HS-5 (cell line): ENCODE measurements at regions not wholly inside any gene's neighbourhood (a gene's known extent, or its start where the extent isn't known, plus 50 kb on each side); places are given as distances from the start of the nearest gene placed in this dataset.

Source experiments
- DNase-seq: peaks from one replicate; pipeline ENCODE4 v3.0.0-alpha.2; 2012; ENCODE audit warnings: low read depth

GRCh38 chr1:238001818-238002217, 111.1 kb upstream of the ZP4 start:
- DNase-seq = no peak

DNA sequence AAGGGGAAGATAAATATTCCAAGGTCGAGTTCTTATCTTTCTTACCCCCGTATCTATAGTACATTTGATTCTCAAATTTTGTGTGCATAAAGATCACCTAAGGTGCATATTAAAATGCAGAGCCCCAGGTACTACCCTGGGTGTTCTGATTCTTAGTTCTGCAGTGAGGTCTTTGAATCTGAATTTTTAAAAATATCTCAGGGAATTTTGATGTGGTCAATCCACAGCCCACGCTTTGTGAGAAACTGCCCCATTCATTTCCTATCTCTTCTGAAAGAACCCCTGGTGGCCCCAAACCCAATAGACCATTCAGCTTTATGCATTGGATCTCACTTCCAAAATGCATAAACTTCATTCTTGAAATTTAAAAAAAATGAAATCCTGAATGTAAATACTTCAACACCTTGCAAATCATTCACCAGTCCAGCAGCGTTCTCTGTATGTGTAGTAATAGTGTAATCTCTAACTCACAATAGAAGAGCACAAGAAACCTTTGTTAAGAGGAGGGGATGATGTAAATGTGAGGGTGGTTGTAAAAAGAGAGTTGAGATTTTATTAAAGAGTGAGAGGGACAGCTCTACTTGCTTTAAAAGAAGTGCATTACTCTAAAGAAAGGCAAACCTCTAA, 108.8 kb upstream of the ZP4 start:
- no peak for DNase-seq

- no peak for DNase-seq
Measured at GRCh38 chr1:237998581-237998980, 107.9 kb upstream of the ZP4 start.

DNA sequence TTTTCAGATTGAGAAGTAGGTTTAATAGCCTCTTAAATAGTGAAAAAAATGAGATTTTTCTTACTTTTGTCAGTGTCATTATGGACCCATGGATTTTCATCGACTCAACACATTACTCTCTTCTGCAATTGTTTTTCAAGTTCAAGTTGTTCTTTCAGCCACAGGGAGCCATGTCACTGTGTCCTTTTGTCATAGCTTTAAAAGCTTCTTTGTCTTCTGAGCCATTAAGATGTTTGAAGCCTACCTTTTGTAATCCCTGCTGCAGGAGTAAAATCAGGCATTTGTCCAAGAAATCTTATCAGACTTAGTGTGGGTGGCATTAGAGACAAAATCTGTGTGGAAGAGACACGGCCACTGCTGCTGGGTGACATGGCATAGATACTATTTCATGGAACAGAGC, 92.8 kb upstream of the ZP4 start:
- DNase-seq = no peak

DNA sequence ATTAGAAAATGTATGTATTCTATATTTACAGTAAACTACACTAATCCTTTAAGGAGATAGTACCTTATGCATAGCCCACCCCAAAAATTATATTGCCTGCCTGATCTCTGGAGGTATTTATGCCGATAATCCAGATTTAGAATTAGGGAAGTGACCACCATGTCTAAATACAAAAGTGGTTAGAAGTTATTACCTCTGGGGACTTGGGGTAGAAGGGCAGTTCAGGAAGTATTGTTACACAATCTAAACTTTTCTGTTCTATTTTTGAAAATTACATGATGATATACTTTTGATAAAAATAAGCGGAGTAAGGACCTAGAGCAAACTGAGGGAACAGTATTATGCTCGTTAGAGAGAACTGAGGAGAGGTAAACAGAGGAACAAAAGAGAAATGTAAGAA, 90.5 kb upstream of the ZP4 start:
- DNase-seq = no peak

- no peak for DNase-seq
Measured at GRCh38 chr1:237976331-237976730, 85.6 kb upstream of the ZP4 start.

DNA sequence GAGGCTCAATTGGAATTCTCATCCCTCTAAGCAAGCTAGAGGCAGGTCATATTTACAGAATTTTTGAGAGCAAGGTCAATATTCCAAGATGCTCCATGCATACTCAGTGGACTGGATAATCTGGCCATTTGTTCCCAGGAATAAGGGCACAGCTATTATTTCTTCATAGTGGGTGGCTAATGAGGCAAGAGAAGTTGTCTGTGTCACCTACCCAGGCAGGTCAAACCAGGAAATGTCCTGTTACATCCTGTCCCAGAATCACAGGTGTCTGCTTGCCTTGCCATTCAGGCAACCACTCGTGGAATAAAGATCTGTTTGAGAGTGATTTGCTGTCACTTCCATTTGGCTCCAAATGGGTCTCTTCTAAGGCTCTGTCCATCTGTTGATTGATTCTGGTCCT, 85.2 kb upstream of the ZP4 start:
- DNase-seq = no peak

DNA sequence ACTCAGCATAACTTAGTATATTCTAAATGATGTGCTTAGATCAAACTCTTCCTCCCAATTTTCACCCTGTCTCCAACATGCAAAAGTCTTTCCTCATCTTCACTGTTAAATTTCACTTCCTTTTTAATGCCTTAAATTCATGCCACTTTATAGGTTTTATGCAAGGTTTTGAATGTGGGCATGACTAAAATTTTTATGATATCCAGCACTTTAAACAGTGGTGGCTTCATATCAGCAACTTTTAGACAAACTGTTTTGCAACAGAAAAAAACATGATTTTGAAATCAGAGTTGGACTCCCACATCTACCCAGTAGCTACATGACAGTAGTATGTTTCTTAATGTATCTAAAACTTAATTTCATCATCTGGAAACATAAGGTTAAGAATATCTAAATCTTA, 84.7 kb upstream of the ZP4 start:
- DNase-seq = no peak

- DNase-seq = no peak
Measured at GRCh38 chr1:237972186-237972585, 81.5 kb upstream of the ZP4 start.

- DNase-seq = no peak
Measured at GRCh38 chr1:237962985-237963384, 72.3 kb upstream of the ZP4 start.

DNA sequence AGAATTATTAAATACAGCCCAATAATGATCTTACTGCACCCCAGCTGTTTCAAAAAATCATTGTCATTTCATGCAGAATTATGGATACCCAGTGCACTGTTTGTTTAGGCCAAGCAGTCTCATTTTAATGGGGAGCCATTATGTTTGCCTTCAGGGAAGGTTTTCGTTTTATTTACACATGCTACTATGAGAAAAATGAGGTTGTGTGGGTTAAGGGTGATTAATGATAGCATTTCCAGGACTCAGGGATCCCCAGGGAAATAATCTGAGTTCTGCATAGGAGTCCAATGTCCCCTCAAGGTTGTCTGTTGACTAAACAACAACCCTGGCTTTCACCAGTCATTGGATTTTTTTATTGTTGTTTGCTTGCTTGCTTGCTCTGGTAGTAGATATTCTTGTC, 71.0 kb upstream of the ZP4 start:
- DNase-seq = no peak

DNA sequence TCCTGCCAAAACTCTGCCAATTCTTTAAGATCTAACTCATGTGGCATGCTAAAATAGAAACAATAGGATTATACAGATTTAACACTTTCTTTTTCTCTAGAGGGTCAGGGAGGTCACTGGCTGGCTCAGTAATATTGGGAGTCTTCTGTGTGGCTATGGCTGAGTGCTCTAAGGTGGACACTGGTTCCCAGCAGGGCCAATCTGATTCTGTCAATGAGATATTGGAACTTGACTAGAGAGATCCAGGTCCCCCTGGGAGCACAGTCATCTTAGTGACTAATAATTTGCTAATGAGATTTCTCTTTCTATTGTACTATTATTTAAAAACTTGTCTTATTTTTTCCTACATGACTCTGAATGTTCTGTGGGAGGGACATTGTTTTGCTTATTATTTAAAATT, 69.1 kb upstream of the ZP4 start:
- no peak for DNase-seq

DNA sequence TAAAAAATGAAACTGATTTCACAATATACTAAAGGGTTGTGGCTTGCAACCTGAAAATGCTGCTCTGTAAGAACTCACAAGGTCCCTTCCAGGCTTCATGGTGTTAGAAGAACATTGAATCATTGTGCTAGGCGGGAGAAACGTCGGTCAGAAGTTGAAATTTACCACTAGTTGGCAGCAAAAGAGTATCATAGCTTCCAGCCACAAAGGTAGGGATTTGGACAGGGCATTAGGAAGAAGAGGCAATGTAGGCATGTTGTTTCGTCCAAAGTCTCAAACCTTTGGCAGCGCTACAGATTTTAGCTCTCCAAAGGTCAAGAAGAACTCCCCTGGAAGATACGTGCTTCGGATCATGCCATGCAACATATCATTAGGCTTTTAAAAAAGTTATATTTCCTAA, 62.5 kb upstream of the ZP4 start:
- no peak for DNase-seq
